NCI-H1417 (cell line): ENCODE measurements at regions not wholly inside any gene's neighbourhood (a gene's known extent, or its start where the extent isn't known, plus 50 kb on each side); places are given as distances from the start of the nearest gene placed in this dataset.

Experiments
- DNase-seq, 3 experiments: peaks; one replicate each; lab custom pipeline; 2025; lab: John Stamatoyannopoulos, UW

GRCh38 chr5:35363387-35363965, 133.2 kb upstream of the PRLR start:
- no peak for DNase-seq

- no peak for DNase-seq
Measured at GRCh38 chr5:35362772-35363171, 132.5 kb upstream of the PRLR start.

GRCh38 chr5:35360671-35361070, 130.4 kb upstream of the PRLR start:
- no peak for DNase-seq

- DNase-seq = no peak
Measured at GRCh38 chr5:35359859-35360258, 129.6 kb upstream of the PRLR start.

- DNase-seq = no peak
Measured at GRCh38 chr5:35357973-35358372, 127.7 kb upstream of the PRLR start.

- DNase-seq = no peak
Measured at GRCh38 chr5:35356725-35357124, 126.4 kb upstream of the PRLR start.

GRCh38 chr5:35354751-35355150, 124.5 kb upstream of the PRLR start:
- no peak for DNase-seq

GRCh38 chr5:35345222-35345621, 114.9 kb upstream of the PRLR start:
- DNase-seq = peak in 1 of 3 experiments; percentile 51

GRCh38 chr5:35342664-35343063, 112.4 kb upstream of the PRLR start:
- no peak for DNase-seq

- DNase-seq = no peak
Measured at GRCh38 chr5:35341189-35341588, 110.9 kb upstream of the PRLR start.

GRCh38 chr5:35339616-35340100, 109.4 kb upstream of the PRLR start:
- DNase-seq = no peak

GRCh38 chr5:35339006-35339405, 108.7 kb upstream of the PRLR start:
- DNase-seq = no peak

GRCh38 chr5:35338157-35338453, 107.8 kb upstream of the PRLR start:
- no peak for DNase-seq

- DNase-seq = no peak
Measured at GRCh38 chr5:35337340-35338156, 107.3 kb upstream of the PRLR start.

- no peak for DNase-seq
Measured at GRCh38 chr5:35336230-35336629, 105.9 kb upstream of the PRLR start.

GRCh38 chr5:35335752-35336151, 105.5 kb upstream of the PRLR start:
- DNase-seq = no peak

GRCh38 chr5:35333366-35333765, 103.1 kb upstream of the PRLR start:
- DNase-seq = no peak

- DNase-seq = no peak
Measured at GRCh38 chr5:35331956-35332950, 102.0 kb upstream of the PRLR start.

GRCh38 chr5:35325836-35326235, 95.5 kb upstream of the PRLR start:
- DNase-seq = no peak

- DNase-seq = no peak
Measured at GRCh38 chr5:35324679-35325078, 94.4 kb upstream of the PRLR start.

- DNase-seq = no peak
Measured at GRCh38 chr5:35324201-35324600, 93.9 kb upstream of the PRLR start.

GRCh38 chr5:35320029-35320428, 89.7 kb upstream of the PRLR start:
- DNase-seq = no peak
